ENCODE measurements at regions not wholly inside any gene's neighbourhood (a gene's known extent, or its start where the extent isn't known, plus 50 kb on each side); places are given as distances from the start of the nearest gene placed in this dataset.

GRCh38 chr20:19907326-19908056 lies 109.7 kb upstream of the NAA20 start:
- TF ChIP-seq EZH2 (IDR thresholded peaks at IDR 0.05; ENCODE audit: borderline replicate concordance, low read depth, low read length, severe bottlenecking): no peak
- TF ChIP-seq CTCF (IDR thresholded peaks at IDR 0.05; ENCODE audit: borderline replicate concordance, extremely low read depth, low read length, poor library complexity, severe bottlenecking): no peak

All from DND-41 (cell line).